Skeletal muscle satellite cell (primary cell): ENCODE measurements at regions not wholly inside any gene's neighbourhood (a gene's known extent, or its start where the extent isn't known, plus 50 kb on each side); places are given as distances from the start of the nearest gene placed in this dataset.
A peak's percentile ranks its signal among the peaks of the same experiment; 100 is the strongest.
"Not testable (repeated sequence)": the region's sequence is repeated elsewhere in the genome, so short reads cannot be mapped to it uniquely, and the experiment has no call there.

ENCODE experiments used
- H3K27me3 ChIP-seq: 2 replicates; pipeline ENCODE4 v1.7.0; 2013; ENCODE audit warnings: low read length; ENCODE audit not compliant: control insufficient read depth, insufficient read depth
- H3K36me3 ChIP-seq: 2 replicates; pipeline ENCODE4 v1.7.0; 2013; ENCODE audit warnings: mild to moderate bottlenecking, control low read depth, low read length; ENCODE audit not compliant: insufficient read depth
- H3K4me1 ChIP-seq: 2 replicates; pipeline ENCODE4 v1.7.0; 2013; ENCODE audit warnings: low read length; ENCODE audit not compliant: control insufficient read depth, insufficient read depth
- H3K4me2 ChIP-seq: 2 replicates; pipeline ENCODE4 v1.7.0; 2013; ENCODE audit warnings: mild to moderate bottlenecking, low read length
- H3K4me3 ChIP-seq: 2 replicates; pipeline ENCODE4 v1.7.0; 2013; ENCODE audit warnings: low read length
- H3K9ac ChIP-seq: 2 replicates; pipeline ENCODE4 v1.7.0; 2013; ENCODE audit warnings: mild to moderate bottlenecking, low read depth, low read length, moderate library complexity
- H3K9me3 ChIP-seq: replicated peaks from 2 replicates; pipeline ENCODE4 v1.7.0; 2013; ENCODE audit warnings: mild to moderate bottlenecking, control low read depth, low read length

DNA sequence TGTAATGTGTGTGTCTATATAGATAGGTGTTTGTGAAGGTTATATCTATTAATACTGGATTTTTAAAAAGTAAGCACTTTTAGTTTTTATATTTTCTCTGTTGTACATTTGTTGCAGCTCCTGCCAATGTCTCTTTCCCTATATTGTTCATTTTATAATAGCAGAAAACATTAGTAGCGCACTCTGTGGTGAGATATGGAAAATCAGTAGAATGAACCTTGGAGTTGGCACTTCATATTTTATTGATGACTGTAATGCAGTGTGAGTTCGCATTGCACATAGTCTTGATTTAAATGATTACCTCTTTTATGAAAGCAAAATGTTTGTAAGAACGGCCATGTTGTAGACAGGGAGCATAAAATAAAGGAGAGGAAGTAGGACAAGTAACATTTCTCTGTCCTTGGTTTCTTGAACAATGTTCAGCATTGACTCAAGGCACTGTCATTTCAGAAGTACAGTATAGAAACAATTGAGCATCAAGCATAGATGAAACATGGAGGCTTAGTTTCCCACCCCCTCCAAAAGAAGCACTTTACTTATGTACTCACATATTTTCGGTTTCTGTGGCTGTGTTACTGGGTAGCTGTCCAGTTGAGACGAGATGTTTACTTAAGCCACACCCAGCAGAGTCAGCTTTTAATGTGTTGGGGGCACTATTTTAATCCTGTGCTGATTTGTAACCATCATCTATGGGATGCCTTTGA, 74.0 kb downstream of the TANC2 start:
- H3K4me3 ChIP-seq = no peak overlapping the region
- no peaks in the 10 kb centered on the region for H3K36me3 ChIP-seq
- no peaks in the 10 kb centered on the region for H3K27me3 ChIP-seq
- no peak overlapping the region for H3K9ac ChIP-seq
- H3K4me2 ChIP-seq = peak overlapping the region; percentile 49
- H3K4me1 ChIP-seq = peaks cover 36% of the 10 kb centered on the region
- H3K9me3 ChIP-seq = no peaks in the 10 kb centered on the region

DNA sequence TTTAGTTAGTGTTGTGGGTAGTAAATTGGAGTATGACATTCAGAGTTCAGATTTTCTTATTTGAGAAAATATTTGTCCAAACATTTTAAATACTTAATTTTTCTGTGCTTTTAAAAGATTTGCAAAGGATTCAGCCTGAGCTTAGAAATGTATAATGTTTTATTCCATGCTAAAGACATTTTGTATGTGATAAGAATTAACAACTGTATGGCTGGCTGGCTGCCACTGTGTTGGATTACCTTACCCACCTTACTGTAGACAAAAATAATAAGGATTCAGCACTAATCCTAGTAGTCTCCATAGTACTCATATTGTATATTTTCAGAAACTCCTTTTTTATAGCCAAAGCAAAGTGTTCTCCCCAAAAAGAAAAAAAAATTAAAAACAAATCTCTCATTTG, 74.8 kb downstream of the TANC2 start:
- Histone ChIP-seq H3K4me3 (no peak overlapping the region), H3K9me3 (no peaks in the 10 kb centered on the region), H3K36me3 (no peaks in the 10 kb centered on the region), H3K27me3 (no peaks in the 10 kb centered on the region), H3K4me1 (peaks cover 30% of the 10 kb centered on the region), H3K4me2 (peak overlapping the region; percentile 49), H3K9ac (no peak overlapping the region)

DNA sequence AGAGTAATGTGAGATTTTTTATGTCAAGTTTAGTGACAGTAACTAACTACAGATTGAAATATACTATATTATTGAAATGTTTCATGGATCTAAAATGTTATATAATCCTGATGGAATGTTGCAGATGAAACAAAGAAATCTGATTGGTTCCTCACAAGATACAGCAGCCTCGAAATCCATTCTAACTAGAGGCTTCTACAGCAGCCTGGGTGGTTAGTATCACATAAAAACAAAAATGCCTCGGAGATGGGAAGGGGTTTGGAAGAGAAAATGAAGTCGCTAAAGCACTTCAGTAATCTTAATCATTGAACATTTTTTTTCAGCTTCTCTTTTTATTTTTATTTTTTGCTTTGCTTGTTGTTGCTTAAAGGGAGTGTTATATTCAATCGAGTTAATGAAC, 75.2 kb downstream of the TANC2 start:
- no peaks in the 10 kb centered on the region for H3K9me3 ChIP-seq
- H3K9ac ChIP-seq = no peak overlapping the region
- no peak overlapping the region for H3K4me2 ChIP-seq
- peaks cover 26% of the 10 kb centered on the region for H3K4me1 ChIP-seq
- H3K27me3 ChIP-seq = no peaks in the 10 kb centered on the region
- no peak overlapping the region for H3K4me3 ChIP-seq
- H3K36me3 ChIP-seq = no peaks in the 10 kb centered on the region

DNA sequence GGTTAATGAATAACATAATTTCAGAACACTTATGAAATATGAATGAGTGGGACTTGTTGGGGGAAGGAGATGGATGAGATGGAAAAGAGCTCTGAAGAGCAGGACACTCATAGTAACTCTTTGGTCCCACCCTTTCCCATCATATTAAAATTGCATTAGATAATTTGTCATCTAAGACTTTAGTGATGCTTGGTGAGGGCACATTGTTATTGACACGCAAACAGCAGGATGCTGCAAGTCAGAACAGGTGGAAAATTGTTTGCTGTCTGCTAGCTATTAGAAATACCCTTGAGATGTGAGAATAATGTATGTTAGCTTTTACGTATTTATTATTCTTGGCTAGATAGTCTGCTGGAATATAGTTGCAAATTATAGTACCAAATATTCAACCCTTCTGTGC, 75.7 kb downstream of the TANC2 start:
- no peak overlapping the region for H3K9ac ChIP-seq
- no peak overlapping the region for H3K4me3 ChIP-seq
- H3K4me2 ChIP-seq = no peak overlapping the region
- peaks cover 24% of the 10 kb centered on the region for H3K4me1 ChIP-seq
- H3K36me3 ChIP-seq = no peaks in the 10 kb centered on the region
- no peaks in the 10 kb centered on the region for H3K27me3 ChIP-seq
- H3K9me3 ChIP-seq = no peaks in the 10 kb centered on the region

DNA sequence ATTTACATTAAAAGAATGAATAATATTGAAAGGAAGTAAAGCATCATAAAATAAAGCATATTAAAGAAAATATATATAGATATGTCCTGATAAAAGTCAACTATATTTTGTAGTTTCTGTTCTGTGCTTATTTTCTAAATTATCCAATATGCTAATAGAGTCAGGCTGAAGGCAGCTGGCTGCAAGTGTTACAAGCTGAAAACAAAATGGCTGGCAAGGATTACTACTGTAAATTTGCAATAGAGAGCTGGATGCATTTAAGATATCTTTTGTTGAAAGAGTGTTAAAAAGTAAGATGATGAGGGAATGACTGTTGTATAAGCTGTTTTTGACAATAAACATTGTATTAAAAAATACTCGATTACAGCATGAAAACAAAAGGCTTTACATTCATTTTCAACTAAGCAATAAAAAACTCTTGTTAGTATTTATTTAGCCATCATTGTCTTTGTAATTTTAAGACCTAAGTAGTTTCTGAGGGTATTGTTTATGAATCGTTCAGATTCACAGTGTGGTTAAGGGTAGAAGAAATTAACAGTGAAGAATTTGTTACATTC, 76.3 kb downstream of the TANC2 start:
- H3K4me1 ChIP-seq = peaks cover 24% of the 10 kb centered on the region
- H3K36me3 ChIP-seq = no peaks in the 10 kb centered on the region
- no peaks in the 10 kb centered on the region for H3K9me3 ChIP-seq
- no peak overlapping the region for H3K4me2 ChIP-seq
- no peaks in the 10 kb centered on the region for H3K27me3 ChIP-seq
- no peak overlapping the region for H3K9ac ChIP-seq
- no peak overlapping the region for H3K4me3 ChIP-seq

DNA sequence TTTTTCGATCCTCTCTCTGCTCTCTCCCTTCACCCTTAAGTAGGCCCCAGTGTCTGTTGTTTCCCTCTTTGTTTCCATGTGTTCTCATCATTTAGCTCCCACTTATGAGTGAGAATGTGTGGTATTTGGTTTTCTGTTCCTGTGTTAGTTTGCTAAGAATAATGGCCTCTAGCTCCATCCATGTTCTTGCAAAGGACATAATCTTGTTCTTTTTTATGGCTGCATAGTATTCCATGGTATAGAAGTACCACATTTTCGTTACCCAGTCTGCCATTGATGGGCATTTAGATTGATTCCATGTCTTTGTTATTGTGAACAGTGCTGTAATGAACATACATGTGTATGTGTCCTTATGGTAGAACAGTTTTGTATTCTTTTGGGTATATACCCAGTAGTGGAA, 91.5 kb downstream of the TANC2 start:
- not testable (repeated sequence) for H3K4me2 ChIP-seq, H3K4me3 ChIP-seq, H3K27me3 ChIP-seq

DNA sequence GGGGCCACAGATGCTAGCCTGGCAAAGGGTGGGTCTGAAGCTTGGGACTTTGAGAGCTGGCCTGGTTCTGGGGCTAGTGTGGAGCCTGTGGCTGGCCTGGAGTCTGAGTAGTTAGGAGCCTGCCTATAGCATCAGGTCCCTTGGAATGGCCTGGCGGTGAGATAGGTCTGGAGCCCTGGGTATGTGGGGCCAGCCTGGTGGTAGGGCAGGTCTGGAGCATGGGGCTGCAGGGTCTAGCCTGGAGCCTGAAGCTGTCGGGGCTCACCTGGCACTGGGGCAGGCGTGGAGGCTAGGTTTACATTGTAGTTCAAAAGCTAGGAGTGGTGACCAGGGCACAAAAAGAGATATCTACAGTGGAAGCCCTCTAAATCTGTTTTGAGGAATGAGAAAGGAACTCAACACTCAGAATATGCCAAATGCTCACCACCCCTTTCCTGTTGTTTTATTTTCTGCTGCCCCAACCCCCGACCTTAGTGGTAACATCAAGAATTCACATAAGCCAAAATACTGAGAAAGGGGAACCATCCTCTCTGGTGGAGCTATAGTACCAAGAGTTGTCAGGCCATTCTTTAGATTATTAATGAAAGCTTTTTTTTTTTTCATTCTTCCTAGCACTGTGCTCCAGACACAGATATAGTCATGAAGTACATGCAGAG, 100.3 kb downstream of the TANC2 start:
- H3K4me1 ChIP-seq = peaks cover 4% of the 10 kb centered on the region
- H3K27me3 ChIP-seq = no peaks in the 10 kb centered on the region
- H3K4me2 ChIP-seq = no peak overlapping the region
- H3K9me3 ChIP-seq = no peaks in the 10 kb centered on the region
- no peak overlapping the region for H3K9ac ChIP-seq
- no peak overlapping the region for H3K4me3 ChIP-seq
- peaks cover 5% of the 10 kb centered on the region for H3K36me3 ChIP-seq

More for the DNA sequence above, 91.5 kb downstream of the TANC2 start:
- H3K9ac ChIP-seq, H3K4me1 ChIP-seq, H3K9me3 ChIP-seq, H3K36me3 ChIP-seq: not testable (repeated sequence)

DNA sequence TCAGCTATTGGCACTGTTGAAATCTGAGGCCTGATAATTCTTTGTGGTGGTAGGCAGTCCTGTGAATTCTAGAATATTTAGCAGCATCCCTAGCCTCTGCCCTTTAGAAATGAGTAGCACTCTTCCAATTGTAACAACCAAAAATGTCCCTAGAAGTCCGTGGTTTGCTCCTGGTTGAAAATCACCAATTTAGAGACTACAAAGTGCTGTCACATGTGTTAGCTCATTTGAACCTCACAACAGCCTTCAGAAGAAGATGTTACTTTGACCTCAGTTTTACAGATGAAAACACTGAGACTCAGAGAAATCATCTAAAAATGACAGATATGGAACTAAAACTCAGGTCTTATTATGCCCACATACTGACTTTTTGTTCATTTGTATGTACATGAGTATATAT, 103.2 kb downstream of the TANC2 start:
- H3K4me1 ChIP-seq = peaks cover 4% of the 10 kb centered on the region
- H3K4me2 ChIP-seq = no peak overlapping the region
- H3K36me3 ChIP-seq = no peaks in the 10 kb centered on the region
- no peak overlapping the region for H3K4me3 ChIP-seq
- no peak overlapping the region for H3K9ac ChIP-seq
- no peaks in the 10 kb centered on the region for H3K9me3 ChIP-seq
- no peaks in the 10 kb centered on the region for H3K27me3 ChIP-seq

DNA sequence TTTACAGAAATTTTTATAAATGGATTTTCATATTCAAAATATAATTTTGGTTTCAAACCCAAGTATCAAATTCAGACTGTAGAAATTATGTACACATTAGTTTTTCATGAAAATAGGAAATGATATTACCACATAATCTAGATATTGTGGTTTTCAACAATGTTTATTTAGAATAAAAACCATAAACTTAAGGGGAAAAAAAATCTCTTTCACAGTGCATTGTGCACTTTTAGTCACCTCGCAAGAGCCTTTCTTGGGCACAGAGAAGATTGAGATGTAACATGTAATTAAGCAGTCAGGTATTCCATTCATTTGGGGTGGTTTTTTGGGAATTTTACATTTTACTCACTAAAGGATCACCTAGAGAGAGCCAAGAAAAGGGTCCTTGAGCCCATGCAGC, 104.0 kb downstream of the TANC2 start:
- no peak overlapping the region for H3K9ac ChIP-seq
- H3K36me3 ChIP-seq = no peaks in the 10 kb centered on the region
- no peak overlapping the region for H3K4me3 ChIP-seq
- H3K4me1 ChIP-seq = peaks cover 4% of the 10 kb centered on the region
- H3K9me3 ChIP-seq = no peaks in the 10 kb centered on the region
- no peak overlapping the region for H3K4me2 ChIP-seq
- no peaks in the 10 kb centered on the region for H3K27me3 ChIP-seq

DNA sequence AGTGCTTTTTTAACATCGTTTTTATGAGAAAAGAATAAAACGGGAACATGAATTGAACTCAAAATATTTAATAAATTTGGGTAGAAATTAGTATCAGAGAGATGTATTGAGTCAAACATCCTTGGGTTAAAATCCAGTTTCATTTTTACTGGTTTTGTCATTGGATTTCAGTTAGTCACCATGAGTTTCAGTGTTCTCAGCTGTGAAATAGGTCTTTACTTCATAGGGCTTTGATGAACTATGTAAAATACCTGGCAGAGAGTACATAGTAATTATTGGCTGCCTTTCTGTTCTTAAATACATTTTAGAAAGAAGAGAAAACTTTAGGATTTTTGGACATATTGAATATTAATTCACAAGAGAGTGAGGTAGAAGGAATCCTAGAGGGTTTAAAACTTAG, 105.8 kb downstream of the TANC2 start:
- H3K4me2 ChIP-seq = no peak overlapping the region
- H3K36me3 ChIP-seq = peaks cover 6% of the 10 kb centered on the region
- no peaks in the 10 kb centered on the region for H3K9me3 ChIP-seq
- H3K27me3 ChIP-seq = no peaks in the 10 kb centered on the region
- H3K9ac ChIP-seq = no peak overlapping the region
- H3K4me3 ChIP-seq = no peak overlapping the region
- H3K4me1 ChIP-seq = peaks cover 4% of the 10 kb centered on the region

DNA sequence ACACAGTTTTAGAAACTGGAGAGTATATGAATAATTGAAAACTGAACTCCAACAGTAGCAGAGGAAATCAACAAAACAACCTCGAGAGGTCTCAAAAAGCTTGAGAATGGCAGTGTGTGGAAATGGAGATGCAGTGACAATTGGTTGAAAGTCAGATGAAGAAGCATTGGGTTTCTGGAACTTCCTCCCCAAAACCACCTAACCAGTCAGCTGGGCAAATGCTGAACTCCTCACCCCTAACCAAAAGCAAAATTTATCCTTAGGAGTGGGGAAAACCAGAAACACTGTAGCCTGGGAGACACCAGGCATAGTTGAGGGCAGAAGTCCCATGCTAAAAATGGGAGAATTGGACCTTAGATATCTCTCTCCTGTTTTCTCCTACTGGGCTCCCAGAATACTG, 109.9 kb downstream of the TANC2 start:
- Histone ChIP-seq H3K9ac (no peak overlapping the region), H3K36me3 (peaks cover 6% of the 10 kb centered on the region), H3K4me3 (no peak overlapping the region), H3K4me2 (no peak overlapping the region), H3K4me1 (peaks cover 4% of the 10 kb centered on the region), H3K9me3 (no peaks in the 10 kb centered on the region), H3K27me3 (no peaks in the 10 kb centered on the region)

DNA sequence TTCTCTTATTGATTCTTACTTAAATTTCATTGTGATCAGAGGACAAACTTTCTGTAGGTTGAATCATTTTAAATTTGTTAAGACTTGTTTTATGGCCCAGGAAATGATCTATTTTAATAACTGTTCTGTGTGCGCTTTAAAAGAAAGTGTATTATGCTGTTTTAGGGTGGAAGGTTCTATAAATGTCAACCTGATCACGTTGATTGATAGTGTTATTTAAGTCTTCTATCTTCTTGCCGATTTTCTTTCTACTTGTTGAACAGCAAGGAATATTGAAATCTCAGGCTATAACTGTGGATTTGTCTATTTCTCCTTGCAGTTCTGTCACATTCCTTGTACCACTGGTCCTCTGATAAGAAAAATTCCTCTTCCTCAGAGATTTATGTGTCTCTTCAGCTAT, 112.7 kb downstream of the TANC2 start:
- Histone ChIP-seq H3K27me3 (no peaks in the 10 kb centered on the region), H3K4me1 (peaks cover 17% of the 10 kb centered on the region), H3K36me3 (peaks cover 6% of the 10 kb centered on the region), H3K4me3 (no peak overlapping the region), H3K9ac (no peak overlapping the region), H3K4me2 (no peak overlapping the region), H3K9me3 (no peaks in the 10 kb centered on the region)
